Keratinocyte (primary cell): ENCODE measurements at regions not wholly inside any gene's neighbourhood (a gene's known extent, or its start where the extent isn't known, plus 50 kb on each side); places are given as distances from the start of the nearest gene placed in this dataset.

Experiments used
- DNase-seq: peaks from one replicate; pipeline ENCODE4 v3.0.0-alpha.2; 2011; ENCODE audit warnings: low read depth, missing footprints, low spot score
- FAIRE-seq: peaks from 2 replicates; lab custom pipeline; 2011; peaks lifted over from hg19 to GRCh38; lab: Jason Lieb, UNC
- H2AFZ ChIP-seq: 2 replicates; pipeline ENCODE4 v1.6.0; 2012; ENCODE audit warnings: low read length, control low read depth, inconsistent platforms; ENCODE audit not compliant: control insufficient read depth
- H3K27ac ChIP-seq: 2 replicates; pipeline ENCODE4 v1.5.1; 2011; ENCODE audit warnings: low read length; ENCODE audit not compliant: control insufficient read depth, insufficient read depth
- H3K27me3 ChIP-seq: 3 replicates; pipeline ENCODE4 v1.6.0; 2011; ENCODE audit warnings: low read length; ENCODE audit not compliant: control insufficient read depth, insufficient read depth; ENCODE audit errors: extremely low read depth
- H3K36me3 ChIP-seq, 2 experiments: 2 replicates in 1 of 2; 3 replicates in 1 of 2; pipeline ENCODE4 v1.5.1; 2011; ENCODE audit warnings: low read length in 2 of 2, mild to moderate bottlenecking in 1 of 2; ENCODE audit not compliant: control insufficient read depth in 2 of 2, insufficient read depth in 2 of 2; ENCODE audit errors: extremely low read depth in 1 of 2
- H3K4me1 ChIP-seq: 3 replicates; pipeline ENCODE4 v1.5.1; 2011; ENCODE audit warnings: low read length; ENCODE audit not compliant: control insufficient read depth, insufficient read depth; ENCODE audit errors: extremely low read depth
- H3K4me2 ChIP-seq: 3 replicates; pipeline ENCODE4 v1.6.0; 2011; ENCODE audit warnings: low read depth, low read length; ENCODE audit not compliant: control insufficient read depth, insufficient read depth; ENCODE audit errors: extremely low read depth
- H3K4me3 ChIP-seq, 3 experiments: fragments of 200-600 bp in 1 of 3; sonication (generic) in 1 of 3; 2 replicates in 2 of 3; 3 replicates in 1 of 3; pipeline ENCODE4 v1.5.1; 2011 to 2016; ENCODE audit warnings: low read length in 3 of 3, mild to moderate bottlenecking in 3 of 3, control low read depth in 2 of 3, inconsistent platforms in 1 of 3, low read depth in 1 of 3, mixed read lengths in 1 of 3, mixed run types in 1 of 3, moderate library complexity in 1 of 3; ENCODE audit not compliant: control insufficient read depth in 2 of 3, insufficient read depth in 2 of 3; ENCODE audit errors: extremely low read depth in 1 of 3
- H3K79me2 ChIP-seq: 2 replicates; pipeline ENCODE4 v1.6.0; 2012; ENCODE audit warnings: low read length; ENCODE audit not compliant: control insufficient read depth, insufficient read depth
- H3K9ac ChIP-seq: 3 replicates; pipeline ENCODE4 v1.6.0; 2011; ENCODE audit warnings: low read length; ENCODE audit not compliant: control insufficient read depth, insufficient read depth; ENCODE audit errors: extremely low read depth
- H3K9me1 ChIP-seq: 3 replicates; pipeline ENCODE4 v1.6.0; 2011; ENCODE audit warnings: low read length; ENCODE audit not compliant: control insufficient read depth, insufficient read depth; ENCODE audit errors: extremely low read depth
- H3K9me3 ChIP-seq: 2 replicates; pipeline ENCODE4 v1.5.1; 2012; ENCODE audit warnings: low read depth, low read length; ENCODE audit not compliant: control insufficient read depth
- H4K20me1 ChIP-seq: 3 replicates; pipeline ENCODE4 v1.6.0; 2011; ENCODE audit warnings: low read length; ENCODE audit not compliant: control insufficient read depth, insufficient read depth; ENCODE audit errors: extremely low read depth
- CTCF ChIP-seq, 3 experiments: IDR thresholded peaks in 1 of 3; conservative IDR thresholded peaks in 1 of 3; optimal IDR thresholded peaks in 1 of 3; 2 replicates in 2 of 3; 3 replicates in 1 of 3; pipeline versions ENCODE3 to v1.5.1; 2011; ENCODE audit warnings: low read length in 3 of 3, mild to moderate bottlenecking in 3 of 3, moderate library complexity in 2 of 3, control low read depth in 1 of 3, inconsistent platforms in 1 of 3; ENCODE audit not compliant: insufficient read depth in 2 of 3; ENCODE audit errors: extremely low read depth in 1 of 3
- EZH2 ChIP-seq: IDR thresholded peaks from one replicate; pipeline ENCODE4 v1.6.1; 2012; ENCODE audit warnings: inconsistent platforms, mild to moderate bottlenecking, low read length, moderate library complexity
- dilution Hi-C: fragments of 300-500 bp; cut with MboI; formaldehyde crosslinking; loops from one replicate; pipeline ENCODE4 v1.7.0; 2020; ENCODE audit warnings: low sequenced_read_pairs; ENCODE audit not compliant: extremely low pct_ligation_motif_present

- Histone ChIP-seq H3K4me2 (no peak overlapping the region), H3K9me1 (no peaks in the 10 kb centered on the region), H3K36me3 (no peaks in the 10 kb centered on the region), H3K9me3 (no peaks in the 10 kb centered on the region), H3K27me3 (no peaks in the 10 kb centered on the region), H3K9ac (no peak overlapping the region), H4K20me1 (no peaks in the 10 kb centered on the region), H3K4me1 (peaks cover 26% of the 10 kb centered on the region), H3K79me2 (no peaks in the 10 kb centered on the region), H3K27ac (no peak overlapping the region), H2AFZ (peak overlapping the region; percentile 50), H3K4me3 (no peak overlapping the region)
- TF ChIP-seq EZH2 (no peak), CTCF (optimal IDR thresholded peaks at IDR 0.05 in 1 of 3, IDR thresholded peaks at IDR 0.05 in 1 of 3, conservative IDR thresholded peaks at IDR 0.05 in 1 of 3; ENCODE audit: extremely low read depth in 1 of 3, insufficient read depth in 2 of 3, low read length in 3 of 3) (no peak)
- DNase-seq (no peak), FAIRE-seq (no peak)
- dilution Hi-C loops: no loop called here
These were observed 223.3 kb downstream of the NDUFS4 start for GRCh38 chr5:53783624-53784228.

DNA sequence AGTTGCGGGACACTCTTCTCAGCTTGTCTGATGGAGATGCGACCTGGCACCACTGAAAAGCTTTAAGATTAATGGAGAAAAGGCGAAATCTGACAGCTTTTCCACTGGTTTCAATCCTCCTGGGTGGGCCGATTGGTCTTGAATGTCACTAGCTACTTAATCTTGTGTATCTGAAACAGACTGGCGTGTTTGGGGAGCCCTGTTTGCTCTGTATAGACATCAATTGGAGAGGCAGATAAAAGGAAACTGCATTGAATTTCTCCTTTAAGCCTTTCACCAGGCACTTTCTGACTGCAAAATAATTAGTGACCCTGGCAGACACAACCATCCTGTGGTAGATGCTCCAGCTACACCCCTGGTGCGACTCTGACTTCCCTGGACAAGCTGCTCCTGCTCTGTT is 224.2 kb downstream of the NDUFS4 start:
- peaks cover 19% of the 10 kb centered on the region for H3K4me1 ChIP-seq
- no peak overlapping the region for H3K4me3 ChIP-seq
- no peak overlapping the region for H2AFZ ChIP-seq
- no peaks in the 10 kb centered on the region for H3K79me2 ChIP-seq
- no peak overlapping the region for H3K27ac ChIP-seq
- H3K4me2 ChIP-seq: no peak overlapping the region
- DNase-seq (no peak), FAIRE-seq (no peak)
- H3K36me3 ChIP-seq: no peaks in the 10 kb centered on the region
- H3K27me3 ChIP-seq: no peaks in the 10 kb centered on the region
- H3K9me3 ChIP-seq: no peaks in the 10 kb centered on the region
- no peaks in the 10 kb centered on the region for H4K20me1 ChIP-seq
- dilution Hi-C loops: no loop called here
- no peak for TF ChIP-seq EZH2
- H3K9me1 ChIP-seq: no peaks in the 10 kb centered on the region
- no peak overlapping the region for H3K9ac ChIP-seq

GRCh38 chr5:53785924-53786323 is 225.5 kb downstream of the NDUFS4 start:
- FAIRE-seq (no peak), DNase-seq (no peak)
- Histone ChIP-seq H2AFZ (no peak overlapping the region), H3K9me3 (no peaks in the 10 kb centered on the region), H3K36me3 (no peaks in the 10 kb centered on the region), H3K4me2 (no peak overlapping the region), H3K4me3 (no peak overlapping the region), H3K4me1 (peaks cover 14% of the 10 kb centered on the region), H3K27ac (no peak overlapping the region), H3K27me3 (no peaks in the 10 kb centered on the region), H3K9ac (no peak overlapping the region), H4K20me1 (no peaks in the 10 kb centered on the region), H3K9me1 (no peaks in the 10 kb centered on the region), H3K79me2 (no peaks in the 10 kb centered on the region)
- dilution Hi-C loops: no loop called here
- no peak for TF ChIP-seq EZH2
- no peak for TF ChIP-seq CTCF (optimal IDR thresholded peaks at IDR 0.05 in 1 of 3, IDR thresholded peaks at IDR 0.05 in 1 of 3, conservative IDR thresholded peaks at IDR 0.05 in 1 of 3; ENCODE audit: extremely low read depth in 1 of 3, insufficient read depth in 2 of 3, low read length in 3 of 3)
